HG03103 (cell line): ENCODE measurements at regions not wholly inside any gene's neighbourhood (a gene's known extent, or its start where the extent isn't known, plus 50 kb on each side); places are given as distances from the start of the nearest gene placed in this dataset.

Source experiments
- ATAC-seq: cut with Tn5 transposase; IDR thresholded peaks from one replicate; pipeline ENCODE4 v1.9.1; 2021; ENCODE audit warnings: low read depth; ENCODE audit not compliant: unreplicated experiment

DNA sequence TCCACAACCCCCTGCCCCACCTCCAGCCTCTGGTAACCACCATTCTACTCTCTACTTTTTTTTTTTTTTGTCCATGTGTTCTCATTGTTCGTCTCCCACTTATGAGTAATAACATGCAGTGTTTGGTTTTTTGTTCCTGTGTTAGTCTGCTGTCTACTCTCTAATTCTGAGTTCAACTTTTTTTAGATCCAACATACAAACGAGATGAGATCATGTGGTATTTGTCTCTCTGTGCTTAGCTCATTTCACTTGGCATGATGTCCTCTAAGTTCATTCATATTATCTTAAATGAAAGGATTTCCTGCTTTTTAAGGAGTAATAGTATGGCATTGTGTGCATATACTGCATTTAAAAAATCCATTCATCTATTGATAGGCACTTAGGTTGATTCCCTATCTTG, 130.9 kb downstream of the NMUR2 start:
- ATAC-seq: no peak

DNA sequence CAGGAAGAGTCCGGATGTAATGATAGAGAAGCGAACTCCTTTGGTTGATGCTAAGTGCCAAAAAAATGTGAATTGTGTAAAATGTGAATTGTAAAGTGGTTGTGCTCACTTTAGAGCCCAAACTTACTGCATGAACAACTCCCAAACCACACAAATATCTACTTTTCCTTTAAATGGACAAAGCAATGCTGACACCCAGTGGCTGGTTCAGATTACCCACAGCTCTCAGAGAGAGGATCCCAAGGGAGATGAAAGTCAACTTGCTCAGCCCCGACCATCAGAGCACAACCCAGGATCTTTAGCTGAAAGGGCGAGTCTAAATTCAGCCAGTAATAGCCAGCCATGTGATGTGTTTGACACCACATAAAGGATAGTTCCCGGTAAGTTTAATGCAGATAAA, 133.7 kb downstream of the NMUR2 start:
- no peak for ATAC-seq

GRCh38 chr5:152270096-152270495, 135.0 kb downstream of the NMUR2 start:
- no peak for ATAC-seq

- ATAC-seq: no peak
Observed at GRCh38 chr5:152269533-152269932, 135.5 kb downstream of the NMUR2 start.

GRCh38 chr5:152264645-152265254, 140.3 kb downstream of the NMUR2 start:
- ATAC-seq: no peak

DNA sequence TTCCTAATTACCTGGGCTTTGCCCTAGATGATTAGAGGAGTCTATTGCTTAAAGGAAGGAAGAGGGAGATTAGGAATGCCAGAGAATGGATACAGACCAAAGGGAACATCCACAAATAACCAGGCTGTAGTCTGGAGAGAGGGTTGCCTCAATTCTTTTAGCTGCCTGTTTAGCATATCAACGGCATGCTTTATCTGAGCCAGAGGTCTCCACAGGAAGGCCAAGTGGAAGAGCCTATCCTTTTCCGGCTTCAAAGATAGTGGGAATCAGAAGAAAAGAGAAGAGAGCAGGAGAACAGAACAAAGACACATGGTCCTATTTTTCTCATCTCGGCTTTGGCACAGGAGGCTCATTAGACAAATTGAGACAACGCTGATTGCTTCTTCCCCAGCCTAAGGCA, 142.4 kb downstream of the NMUR2 start:
- ATAC-seq: no peak

DNA sequence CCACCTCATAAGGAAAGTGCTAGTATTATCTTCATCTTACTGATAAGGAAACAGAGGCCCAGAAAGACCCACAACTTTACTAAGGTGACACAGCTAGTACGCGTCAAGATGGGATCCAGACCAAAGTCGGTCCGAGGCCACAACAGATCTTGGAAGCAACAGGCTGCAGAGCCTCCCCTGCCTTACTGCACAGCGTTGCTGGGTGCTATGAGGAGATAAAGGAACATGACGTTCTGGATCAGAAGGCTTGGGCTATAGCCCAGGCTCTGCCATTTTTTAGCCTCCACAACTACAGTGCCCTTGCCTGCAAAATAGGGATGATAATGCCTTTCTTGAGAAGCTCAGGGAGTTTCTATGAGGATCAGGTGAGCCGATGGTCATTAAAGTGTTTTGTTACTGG, 144.1 kb downstream of the NMUR2 start:
- no peak for ATAC-seq

DNA sequence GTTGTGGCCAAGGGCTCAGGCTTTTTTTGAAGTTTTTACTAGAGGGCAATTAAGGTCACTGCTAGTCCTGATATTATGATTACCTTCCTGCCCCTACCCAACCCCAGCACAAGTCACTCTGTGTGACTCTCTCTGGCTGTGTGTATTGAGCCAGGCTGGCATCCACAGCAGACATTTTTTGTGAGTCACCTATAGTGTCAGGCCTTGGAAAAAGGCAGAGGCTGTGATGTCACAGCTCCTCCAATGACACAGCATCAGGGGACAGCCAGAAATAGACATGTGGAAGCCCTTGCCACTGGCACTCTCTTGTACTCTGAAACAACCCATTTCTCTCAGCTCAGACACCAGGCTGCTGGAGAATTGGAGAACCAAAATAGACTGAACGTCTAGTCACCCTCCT, 145.4 kb downstream of the NMUR2 start:
- ATAC-seq: no peak

- ATAC-seq: no peak
Observed at GRCh38 chr5:152256580-152256979, 148.5 kb downstream of the NMUR2 start.

DNA sequence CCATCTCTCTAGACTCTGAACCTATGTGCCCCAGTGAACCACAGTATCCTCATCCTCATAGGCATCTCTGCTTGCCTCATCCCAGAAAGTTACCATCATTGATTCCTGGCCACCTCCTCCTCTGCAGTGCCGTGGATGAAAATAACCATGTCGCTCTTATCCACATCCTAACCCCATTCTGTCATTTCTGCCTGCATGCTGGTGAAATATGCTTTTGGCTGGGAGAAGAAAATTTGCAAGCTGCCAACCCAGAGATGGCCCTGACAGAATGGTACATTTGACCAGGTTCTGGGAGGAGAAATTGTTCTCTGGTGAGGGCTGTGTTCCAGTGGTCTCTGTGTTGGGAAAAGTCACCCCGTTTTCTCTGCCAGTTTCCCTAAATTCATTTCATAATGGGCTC, 149.7 kb downstream of the NMUR2 start:
- ATAC-seq: no peak

- ATAC-seq: no peak
Observed at GRCh38 chr5:152247850-152248385, 157.2 kb downstream of the NMUR2 start.

DNA sequence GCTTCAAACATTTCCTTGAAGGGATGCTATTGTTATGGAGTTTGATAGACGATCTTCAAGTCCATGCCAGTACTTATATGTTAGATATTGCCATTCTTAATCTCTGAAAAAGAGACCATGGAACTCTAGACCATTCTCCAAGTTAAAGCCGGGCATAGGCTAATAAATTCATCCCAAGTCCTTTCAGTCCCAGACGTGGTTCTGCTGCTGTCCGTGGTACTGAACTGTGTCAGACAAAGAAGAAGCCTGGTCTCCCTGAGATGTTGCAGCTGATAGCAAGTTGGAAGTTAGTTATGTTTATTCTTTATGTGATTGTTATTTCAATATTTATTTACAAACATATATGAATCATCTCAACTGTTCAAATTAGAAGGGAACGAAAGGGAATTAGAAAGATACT, 158.7 kb downstream of the NMUR2 start:
- no peak for ATAC-seq

DNA sequence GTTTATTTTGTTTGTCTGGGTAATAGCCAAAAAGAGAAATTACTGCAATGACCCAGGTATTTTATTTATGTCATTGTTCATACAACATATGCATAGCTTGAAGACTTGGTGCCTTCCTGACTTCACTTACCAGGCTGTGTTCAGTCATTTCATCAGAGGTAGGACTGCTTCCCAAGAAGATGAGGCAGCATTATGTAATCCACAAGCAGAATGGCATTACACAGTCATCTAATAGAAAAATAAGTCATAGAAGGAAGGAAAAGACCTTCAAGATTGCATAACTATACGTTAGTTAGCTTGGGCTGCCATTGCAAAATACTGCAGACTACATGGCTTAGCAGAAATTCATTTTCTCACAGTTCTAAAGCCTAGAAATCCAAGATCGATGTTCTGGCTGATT, 167.5 kb downstream of the NMUR2 start:
- no peak for ATAC-seq

GRCh38 chr5:152226191-152226590, 178.9 kb downstream of the NMUR2 start:
- ATAC-seq: no peak

- ATAC-seq: no peak
Observed at GRCh38 chr5:152221721-152222629, 183.1 kb downstream of the NMUR2 start.

DNA sequence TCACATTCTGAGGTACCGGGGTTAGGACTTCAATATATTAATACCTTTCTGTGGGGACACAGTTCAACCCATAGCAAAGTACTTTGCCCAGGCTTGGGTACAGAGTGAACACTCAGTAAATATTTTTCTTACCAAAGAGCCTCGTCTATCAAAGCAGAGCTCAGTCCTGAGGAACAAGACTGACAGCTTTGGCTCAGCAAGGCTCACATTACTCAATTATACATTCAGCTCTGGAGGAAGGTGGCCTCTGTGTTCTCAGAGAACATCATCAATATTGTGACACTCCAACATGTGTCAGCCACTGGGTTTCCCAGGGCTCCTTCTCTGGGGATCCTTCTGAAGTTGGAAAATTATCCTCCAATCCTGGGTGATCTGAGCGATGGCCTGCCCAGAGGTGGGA, 186.4 kb downstream of the NMUR2 start:
- ATAC-seq: no peak

GRCh38 chr5:152205804-152206203, 199.3 kb downstream of the NMUR2 start:
- no peak for ATAC-seq

- no peak for ATAC-seq
Observed at GRCh38 chr5:152202321-152202720, 202.8 kb downstream of the NMUR2 start.

DNA sequence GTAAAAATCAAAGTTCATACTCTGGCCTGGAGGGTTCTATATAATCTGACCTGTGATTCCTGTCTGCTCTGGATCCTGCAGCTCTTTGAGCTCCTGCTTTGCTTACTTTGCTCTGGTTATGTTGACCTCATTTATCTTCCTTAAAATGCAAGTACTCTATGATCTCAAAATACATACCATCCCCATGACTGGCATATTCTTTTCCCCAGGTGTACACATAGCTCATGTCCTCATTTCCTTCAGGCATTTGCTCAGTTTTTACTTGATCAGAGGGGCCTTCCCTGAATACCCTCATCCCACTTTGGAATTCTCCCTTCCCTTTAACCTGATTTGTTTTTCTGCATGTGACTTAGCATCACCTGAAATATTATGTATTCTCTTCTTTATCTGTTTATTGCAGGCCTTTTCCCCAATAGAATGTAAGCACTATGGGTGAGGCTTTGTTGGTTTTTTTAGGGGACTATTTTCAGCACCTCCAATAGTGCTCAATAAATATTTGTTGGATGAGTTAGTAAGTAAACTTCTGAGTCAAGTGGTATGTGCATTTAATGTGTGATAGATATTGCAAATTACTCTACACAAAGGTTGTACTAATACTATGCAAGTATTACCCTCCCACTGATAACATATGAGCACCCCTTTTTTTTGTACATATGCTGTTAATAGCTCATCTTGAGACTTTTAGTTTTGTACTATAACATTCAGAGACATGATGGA, 211.5 kb downstream of the NMUR2 start:
- ATAC-seq: no peak

GRCh38 chr5:152188251-152188650, 216.8 kb downstream of the NMUR2 start:
- no peak for ATAC-seq

GRCh38 chr5:152187668-152188067, 217.4 kb downstream of the NMUR2 start:
- ATAC-seq: no peak
